Renal pelvis (tissue), 1 donor: ENCODE measurements at regions not wholly inside any gene's neighbourhood (a gene's known extent, or its start where the extent isn't known, plus 50 kb on each side); places are given as distances from the start of the nearest gene placed in this dataset.
A peak's percentile ranks its signal among the peaks of the same experiment; 100 is the strongest.
"Not testable (repeated sequence)": the region's sequence is repeated elsewhere in the genome, so short reads cannot be mapped to it uniquely, and the experiment has no call there.

ENCODE experiments used
- DNase-seq: peaks from one replicate; pipeline ENCODE4 v3.0.0-alpha.2; 2013

- DNase-seq = no peak
Measured at GRCh38 chr6:11407414-11407813, 130.1 kb upstream of the TMEM170B start.

GRCh38 chr6:11404838-11405237, 132.7 kb upstream of the TMEM170B start:
- DNase-seq = no peak

DNA sequence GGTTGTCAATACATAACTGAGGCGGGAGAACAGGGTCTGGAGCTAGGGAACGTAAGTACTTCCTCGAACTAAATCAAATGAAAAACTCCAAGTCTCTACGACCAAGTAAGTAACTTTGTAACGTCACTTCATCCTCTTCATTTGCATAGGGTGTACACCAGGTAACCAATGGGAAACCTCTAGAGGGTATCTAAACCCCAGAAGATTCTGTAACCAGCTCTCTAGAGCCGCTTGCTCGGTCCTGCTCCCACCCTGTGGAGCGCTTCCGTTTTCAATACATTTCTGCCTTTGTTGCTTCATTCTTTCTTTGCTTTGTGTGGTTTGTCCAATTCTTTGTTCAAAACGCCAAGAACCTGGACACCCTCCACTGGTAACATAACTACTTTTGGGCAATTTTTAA, 133.5 kb upstream of the TMEM170B start:
- no peak for DNase-seq

DNA sequence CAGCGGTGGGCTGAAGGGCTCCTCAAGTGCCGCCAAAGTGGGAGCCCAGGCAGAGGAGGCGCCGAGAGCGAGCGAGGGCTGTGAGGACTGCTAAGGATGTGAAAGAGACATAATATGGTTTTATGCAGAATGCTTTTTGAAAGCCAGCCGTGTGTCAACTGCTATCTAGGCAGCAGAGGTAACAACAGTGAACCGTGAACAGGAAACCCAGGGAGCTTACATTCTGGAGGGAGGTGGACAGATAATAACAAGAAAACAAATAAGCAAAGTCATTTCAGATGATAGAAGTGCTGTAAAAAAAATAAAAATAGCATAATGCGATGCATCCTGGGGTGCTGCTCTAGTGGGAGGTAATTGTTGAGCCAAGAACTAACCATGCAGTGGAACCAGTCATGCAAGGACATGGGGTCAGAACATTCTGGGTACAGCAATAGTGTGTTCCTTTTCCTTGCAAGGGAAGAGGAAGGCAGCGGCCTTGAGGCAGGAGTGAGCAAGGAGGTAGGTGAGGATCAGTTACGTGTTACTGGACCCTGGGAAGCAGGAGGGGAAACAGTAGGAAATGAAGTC, 134.4 kb upstream of the TMEM170B start:
- DNase-seq = no peak

- DNase-seq = not testable (repeated sequence)
Measured at GRCh38 chr6:11402581-11402980, 135.0 kb upstream of the TMEM170B start.

- not testable (repeated sequence) for DNase-seq
Measured at GRCh38 chr6:11401954-11402353, 135.6 kb upstream of the TMEM170B start.

- DNase-seq = no peak
Measured at GRCh38 chr6:11398451-11399326, 138.9 kb upstream of the TMEM170B start.

GRCh38 chr6:11397622-11398450, 139.7 kb upstream of the TMEM170B start:
- DNase-seq = no peak

GRCh38 chr6:11396860-11397259, 140.7 kb upstream of the TMEM170B start:
- no peak for DNase-seq

- no peak for DNase-seq
Measured at GRCh38 chr6:11393713-11394627, 143.6 kb upstream of the TMEM170B start.

DNA sequence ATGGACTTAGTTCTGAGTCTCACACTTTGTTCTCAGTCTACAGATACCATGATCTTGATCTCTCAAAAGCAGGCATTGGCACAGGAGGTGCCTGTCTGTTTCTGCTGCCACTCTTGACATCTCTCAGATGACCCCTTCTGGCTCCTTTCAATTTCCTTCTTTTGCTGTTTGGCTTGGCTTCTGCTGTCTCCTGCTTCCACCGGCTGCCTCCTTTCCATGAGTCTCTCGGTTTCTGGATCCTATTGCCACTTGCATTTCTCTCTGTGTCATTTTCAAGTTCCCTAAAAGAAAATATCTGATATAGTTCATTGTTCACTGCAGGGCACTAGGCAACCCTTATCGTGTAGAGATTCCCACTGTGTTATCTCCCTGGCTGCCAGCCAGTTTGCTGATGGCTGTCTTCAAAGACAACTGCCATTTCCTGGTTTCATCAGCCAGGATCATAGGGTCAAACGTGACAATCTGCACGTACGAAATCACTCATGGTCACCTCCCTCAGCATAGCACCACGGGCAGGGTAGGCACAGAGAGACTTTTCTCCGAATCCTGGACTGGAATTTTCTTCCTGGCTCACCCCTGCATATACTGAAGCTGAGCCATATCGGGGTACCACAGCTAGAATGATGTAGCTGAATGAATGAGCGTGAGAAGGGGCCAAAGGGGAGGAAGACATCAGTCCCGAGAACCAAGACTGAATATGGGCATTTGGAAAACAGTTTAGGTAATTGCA, 144.6 kb upstream of the TMEM170B start:
- no peak for DNase-seq

GRCh38 chr6:11391934-11392777, 145.4 kb upstream of the TMEM170B start:
- no peak for DNase-seq

GRCh38 chr6:11389977-11390376, 147.6 kb upstream of the TMEM170B start:
- peak; percentile 47 for DNase-seq

- DNase-seq = no peak
Measured at GRCh38 chr6:11388983-11389944, 148.3 kb upstream of the TMEM170B start.

- DNase-seq = no peak
Measured at GRCh38 chr6:11387707-11388430, 149.7 kb upstream of the TMEM170B start.

GRCh38 chr6:11386726-11387125, 150.8 kb upstream of the TMEM170B start:
- DNase-seq = no peak

GRCh38 chr6:11386323-11386722, 151.2 kb upstream of the TMEM170B start:
- no peak for DNase-seq
